Astrocyte (in vitro differentiated cells and primary cell): ENCODE measurements at regions not wholly inside any gene's neighbourhood (a gene's known extent, or its start where the extent isn't known, plus 50 kb on each side); places are given as distances from the start of the nearest gene placed in this dataset.
A peak's percentile ranks its signal among the peaks of the same experiment; 100 is the strongest.
"Not testable (repeated sequence)": the region's sequence is repeated elsewhere in the genome, so short reads cannot be mapped to it uniquely, and the experiment has no call there.

Experiments
- DNase-seq: peaks from one replicate; pipeline ENCODE4 v3.0.0-alpha.2; 2010; ENCODE audit warnings: low read depth
- FAIRE-seq: peaks from 2 replicates; lab custom pipeline; 2011; peaks lifted over from hg19 to GRCh38; lab: Jason Lieb, UNC
- H2AFZ ChIP-seq: 2 replicates; pipeline ENCODE4 v1.6.0; 2012; ENCODE audit warnings: low read depth, low read length, inconsistent platforms
- H3K27ac ChIP-seq: 2 replicates; pipeline ENCODE4 v1.5.1; 2011; ENCODE audit warnings: low read depth, low read length, inconsistent platforms
- H3K27me3 ChIP-seq: 2 replicates; pipeline ENCODE4 v1.6.0; 2011; ENCODE audit warnings: low read length, inconsistent platforms; ENCODE audit not compliant: insufficient read depth
- H3K36me3 ChIP-seq: 2 replicates; pipeline ENCODE4 v1.5.1; 2011; ENCODE audit warnings: low read length, inconsistent platforms; ENCODE audit not compliant: insufficient read depth
- H3K4me1 ChIP-seq: 2 replicates; pipeline ENCODE4 v1.5.1; 2011; ENCODE audit warnings: low read length, inconsistent platforms; ENCODE audit not compliant: insufficient read depth
- H3K4me2 ChIP-seq: 2 replicates; pipeline ENCODE4 v1.6.0; 2012; ENCODE audit warnings: low read length, inconsistent platforms
- H3K4me3 ChIP-seq: 2 replicates; pipeline ENCODE4 v1.5.1; 2011; ENCODE audit warnings: low read depth, mild to moderate bottlenecking, low read length, inconsistent platforms; ENCODE audit not compliant: insufficient read depth
- H3K79me2 ChIP-seq: 2 replicates; pipeline ENCODE4 v1.6.0; 2012; ENCODE audit warnings: mild to moderate bottlenecking, low read length, inconsistent platforms; ENCODE audit not compliant: insufficient read depth
- H3K9ac ChIP-seq: 2 replicates; pipeline ENCODE4 v1.6.0; 2012; ENCODE audit warnings: mild to moderate bottlenecking, low read length, inconsistent platforms
- H3K9me3 ChIP-seq: 2 replicates; pipeline ENCODE4 v1.5.1; 2012; ENCODE audit warnings: low read depth, mild to moderate bottlenecking, low read length, inconsistent platforms; ENCODE audit not compliant: insufficient read depth
- H4K20me1 ChIP-seq: 2 replicates; pipeline ENCODE4 v1.6.0; 2012; ENCODE audit warnings: low read length, inconsistent platforms; ENCODE audit not compliant: insufficient read depth
- H3K27ac Mint-ChIP-seq: one replicate; pipeline ENCODE4 v1.8.0; 2021; ENCODE audit warnings: mild to moderate bottlenecking, mixed read lengths; ENCODE audit not compliant: unreplicated experiment
- H3K27me3 Mint-ChIP-seq: one replicate; pipeline ENCODE4 v1.8.0; 2021; ENCODE audit warnings: low read depth, mixed read lengths; ENCODE audit not compliant: unreplicated experiment
- H3K36me3 Mint-ChIP-seq: one replicate; pipeline ENCODE4 v1.8.0; 2021; ENCODE audit warnings: low read depth, mixed read lengths; ENCODE audit not compliant: unreplicated experiment
- H3K4me1 Mint-ChIP-seq: one replicate; pipeline ENCODE4 v1.8.0; 2021; ENCODE audit warnings: low read depth, mixed read lengths; ENCODE audit not compliant: unreplicated experiment
- H3K4me3 Mint-ChIP-seq: one replicate; pipeline ENCODE4 v1.8.0; 2021; ENCODE audit warnings: mild to moderate bottlenecking, moderate library complexity, mixed read lengths; ENCODE audit not compliant: unreplicated experiment
- H3K9me3 Mint-ChIP-seq: one replicate; pipeline ENCODE4 v1.8.0; 2021; ENCODE audit warnings: mild to moderate bottlenecking, mixed read lengths; ENCODE audit not compliant: unreplicated experiment
- CTCF ChIP-seq: IDR thresholded peaks from 2 replicates; pipeline ENCODE4 v1.5.1; 2011; ENCODE audit warnings: low read depth, mild to moderate bottlenecking, inconsistent platforms, low read length, moderate library complexity; ENCODE audit not compliant: insufficient read depth
- EZH2 ChIP-seq: IDR thresholded peaks from 2 replicates; pipeline ENCODE4 v1.6.1; 2012; ENCODE audit warnings: mild to moderate bottlenecking, low read length, inconsistent platforms; ENCODE audit not compliant: insufficient read depth

DNA sequence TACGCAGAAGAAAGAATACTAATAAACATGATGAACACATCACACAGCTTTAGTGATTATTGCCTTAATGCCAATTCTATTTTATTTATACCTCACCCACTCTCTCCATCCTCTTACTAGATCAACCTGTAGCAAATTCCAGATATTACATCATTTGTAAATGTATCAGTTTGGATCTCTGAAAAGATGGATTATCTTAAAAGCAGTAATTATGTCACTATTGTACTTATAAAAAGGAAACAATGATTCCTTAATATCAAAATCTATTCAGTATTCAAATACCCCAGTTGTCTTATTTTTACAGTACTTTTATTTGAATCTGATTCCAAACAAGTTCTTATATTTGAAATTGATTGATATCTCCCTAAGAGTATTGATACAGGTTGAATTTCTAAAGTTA, 892.8 kb upstream of the MDGA2 start:
- Histone ChIP-seq H3K4me1 (no peaks in the 10 kb centered on the region), H3K36me3 (no peaks in the 10 kb centered on the region), H2AFZ (no peak overlapping the region), H3K27ac (no peak overlapping the region), H3K27me3 (no peaks in the 10 kb centered on the region), H3K4me2 (no peak overlapping the region), H4K20me1 (no peaks in the 10 kb centered on the region), H3K79me2 (no peaks in the 10 kb centered on the region), H3K9ac (no peak overlapping the region), H3K4me3 (no peak overlapping the region), H3K9me3 (peaks cover 3% of the 10 kb centered on the region)
- Mint-ChIP-seq H3K27ac (no peak overlapping the region), H3K4me3 (no peak overlapping the region), H3K36me3 (peaks cover 3% of the 10 kb centered on the region), H3K4me1 (peaks cover 6% of the 10 kb centered on the region), H3K27me3 (no peaks in the 10 kb centered on the region), H3K9me3 (peaks cover 19% of the 10 kb centered on the region)
- FAIRE-seq (no peak), DNase-seq (no peak)
- TF ChIP-seq CTCF = no peak
- no peak for TF ChIP-seq EZH2

DNA sequence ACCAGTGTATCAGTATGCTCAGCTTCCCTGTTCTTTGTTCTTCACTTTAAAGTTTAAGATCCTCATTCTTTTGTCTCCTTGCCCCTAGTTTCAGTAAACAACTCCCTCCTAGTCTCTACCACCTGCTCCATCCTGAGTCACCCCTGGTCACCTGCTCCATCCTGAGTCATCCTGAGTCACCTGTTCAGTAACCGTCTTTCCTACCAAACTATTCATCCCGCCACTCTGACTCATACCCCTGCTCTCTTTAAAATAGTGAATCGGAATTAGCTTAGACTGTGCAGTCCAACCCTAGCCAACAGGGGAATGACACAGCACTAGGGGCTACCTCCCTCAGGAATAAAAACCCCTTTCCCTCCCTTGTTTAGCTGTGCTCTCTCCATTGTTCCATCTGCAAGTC, 888.1 kb upstream of the MDGA2 start:
- FAIRE-seq (no peak), DNase-seq (no peak)
- H3K4me3 Mint-ChIP-seq = no peak overlapping the region
- no peaks in the 10 kb centered on the region for H3K27me3 Mint-ChIP-seq
- Histone ChIP-seq H3K4me3 (no peak overlapping the region), H3K27me3 (no peaks in the 10 kb centered on the region), H2AFZ (no peak overlapping the region), H3K79me2 (no peaks in the 10 kb centered on the region), H3K36me3 (no peaks in the 10 kb centered on the region), H3K4me1 (no peaks in the 10 kb centered on the region), H4K20me1 (no peaks in the 10 kb centered on the region), H3K9ac (no peak overlapping the region), H3K9me3 (peaks cover 5% of the 10 kb centered on the region), H3K27ac (no peak overlapping the region), H3K4me2 (no peak overlapping the region)
- H3K4me1 Mint-ChIP-seq = peaks cover 2% of the 10 kb centered on the region
- H3K36me3 Mint-ChIP-seq = peaks cover 3% of the 10 kb centered on the region
- H3K27ac Mint-ChIP-seq = peak overlapping the region; percentile 83
- peaks cover 10% of the 10 kb centered on the region for H3K9me3 Mint-ChIP-seq
- TF ChIP-seq EZH2 (no peak), CTCF (no peak)

DNA sequence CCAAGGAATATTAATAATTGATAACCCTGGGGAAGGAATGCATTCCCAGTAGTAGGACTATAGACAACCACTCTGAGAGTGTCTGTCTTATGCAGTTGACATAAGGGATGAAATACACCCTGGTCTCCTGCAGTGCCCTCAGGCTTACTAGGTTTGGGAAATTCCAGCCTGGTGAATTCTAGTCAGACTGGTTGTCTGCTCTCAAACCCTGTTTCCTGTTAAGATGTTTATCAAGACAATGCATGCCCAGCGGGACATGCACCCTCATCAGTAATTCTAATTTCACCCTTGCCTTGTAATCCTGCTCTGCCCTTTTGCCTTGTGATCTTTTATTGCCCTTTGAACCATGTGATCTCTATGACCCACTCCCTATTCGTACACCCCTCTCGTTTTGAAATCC, 886.0 kb upstream of the MDGA2 start:
- not testable (repeated sequence) for H3K36me3 ChIP-seq, H4K20me1 ChIP-seq, FAIRE-seq, H3K4me3 ChIP-seq, H3K4me2 ChIP-seq, H3K79me2 ChIP-seq, H3K4me1 ChIP-seq, H3K27ac ChIP-seq, H2AFZ ChIP-seq, H3K9me3 ChIP-seq, H3K9ac ChIP-seq, DNase-seq, H3K27me3 Mint-ChIP-seq, H3K27me3 ChIP-seq, H3K4me3 Mint-ChIP-seq, H3K4me1 Mint-ChIP-seq, H3K36me3 Mint-ChIP-seq
- Mint-ChIP-seq H3K9me3 (peaks cover 10% of the 10 kb centered on the region), H3K27ac (peak overlapping the region; percentile 36)
